CD4-positive, alpha-beta T cell treated with Interleukin-17A for 1 hour (primary cell): ENCODE measurements at regions not wholly inside any gene's neighbourhood (a gene's known extent, or its start where the extent isn't known, plus 50 kb on each side); places are given as distances from the start of the nearest gene placed in this dataset.

Experiments
- DNase-seq: peaks from one replicate; pipeline ENCODE4 v3.0.0-alpha.2; 2020

GRCh38 chr10:79005126-79005810, 63.5 kb upstream of the ZMIZ1 start:
- DNase-seq, result no peak

- DNase-seq, result no peak
These were observed 61.7 kb upstream of the ZMIZ1 start for GRCh38 chr10:79007018-79007417.

- no peak for DNase-seq
These were observed 61.1 kb upstream of the ZMIZ1 start for GRCh38 chr10:79007421-79008319.

- no peak for DNase-seq
These were observed 59.6 kb upstream of the ZMIZ1 start for GRCh38 chr10:79009145-79009544.

GRCh38 chr10:79012567-79012966, 56.2 kb upstream of the ZMIZ1 start:
- no peak for DNase-seq

- no peak for DNase-seq
These were observed 55.3 kb upstream of the ZMIZ1 start for GRCh38 chr10:79013406-79013987.

GRCh38 chr10:79014796-79015195, 54.0 kb upstream of the ZMIZ1 start:
- no peak for DNase-seq

GRCh38 chr10:79017882-79018520, 50.8 kb upstream of the ZMIZ1 start:
- no peak for DNase-seq

GRCh38 chr10:79018521-79019011, 50.2 kb upstream of the ZMIZ1 start:
- no peak for DNase-seq
